ENCODE measurements at regions not wholly inside any gene's neighbourhood (a gene's known extent, or its start where the extent isn't known, plus 50 kb on each side); places are given as distances from the start of the nearest gene placed in this dataset.

- TF ChIP-seq CTCF (IDR thresholded peaks at IDR 0.05; ENCODE audit: unreplicated experiment): no peak
- no peak overlapping the region for H3K27ac Mint-ChIP-seq
- H3K9me3 Mint-ChIP-seq (ENCODE audit: low read depth): peaks cover 4% of the 10 kb centered on the region
- no peaks in the 10 kb centered on the region for H3K27me3 Mint-ChIP-seq
- DNase-seq (ENCODE audit: low spot score, unreplicated experiment): no peak
- peaks cover 6% of the 10 kb centered on the region for H3K4me1 Mint-ChIP-seq (ENCODE audit: low read depth)
- H3K36me3 Mint-ChIP-seq (ENCODE audit: insufficient read depth): no peaks in the 10 kb centered on the region
- H3K4me3 Mint-ChIP-seq (ENCODE audit: low read depth): no peak overlapping the region
Measured at GRCh38 chr7:117942780-117943179, 69.5 kb upstream of the CTTNBP2 start.

- H3K9me3 Mint-ChIP-seq (ENCODE audit: low read depth): peaks cover 4% of the 10 kb centered on the region
- H3K27me3 Mint-ChIP-seq: no peaks in the 10 kb centered on the region
- H3K4me3 Mint-ChIP-seq (ENCODE audit: low read depth): no peak overlapping the region
- H3K36me3 Mint-ChIP-seq (ENCODE audit: insufficient read depth): no peaks in the 10 kb centered on the region
- no peak overlapping the region for H3K27ac Mint-ChIP-seq
- no peak for DNase-seq (ENCODE audit: low spot score, unreplicated experiment)
- no peak for TF ChIP-seq CTCF (IDR thresholded peaks at IDR 0.05; ENCODE audit: unreplicated experiment)
- H3K4me1 Mint-ChIP-seq (ENCODE audit: low read depth): no peaks in the 10 kb centered on the region
Measured at GRCh38 chr7:117944886-117945285, 71.6 kb upstream of the CTTNBP2 start.

GRCh38 chr7:117946151-117946633 lies 73.0 kb upstream of the CTTNBP2 start:
- Mint-ChIP-seq H3K36me3 (ENCODE audit: insufficient read depth) (no peaks in the 10 kb centered on the region), H3K27me3 (no peaks in the 10 kb centered on the region), H3K4me1 (ENCODE audit: low read depth) (peaks cover 2% of the 10 kb centered on the region), H3K9me3 (ENCODE audit: low read depth) (peaks cover 4% of the 10 kb centered on the region), H3K27ac (no peak overlapping the region), H3K4me3 (ENCODE audit: low read depth) (no peak overlapping the region)
- TF ChIP-seq CTCF (IDR thresholded peaks at IDR 0.05; ENCODE audit: unreplicated experiment): no peak
- DNase-seq (ENCODE audit: low spot score, unreplicated experiment): no peak

GRCh38 chr7:117949232-117949631 lies 76.0 kb upstream of the CTTNBP2 start:
- peaks cover 17% of the 10 kb centered on the region for H3K4me1 Mint-ChIP-seq (ENCODE audit: low read depth)

GRCh38 chr7:117950601-117951260 lies 77.5 kb upstream of the CTTNBP2 start:
- no peak for DNase-seq (ENCODE audit: low spot score, unreplicated experiment)
- Mint-ChIP-seq H3K27ac (peak overlapping the region; percentile 71), H3K36me3 (ENCODE audit: insufficient read depth) (no peaks in the 10 kb centered on the region), H3K9me3 (ENCODE audit: low read depth) (peaks cover 5% of the 10 kb centered on the region), H3K4me3 (ENCODE audit: low read depth) (no peak overlapping the region), H3K4me1 (ENCODE audit: low read depth) (peaks cover 17% of the 10 kb centered on the region), H3K27me3 (no peaks in the 10 kb centered on the region)
- TF ChIP-seq CTCF (IDR thresholded peaks at IDR 0.05; ENCODE audit: unreplicated experiment): no peak

More at GRCh38 chr7:117949232-117949631, 76.0 kb upstream of the CTTNBP2 start:
- no peak for TF ChIP-seq CTCF (IDR thresholded peaks at IDR 0.05; ENCODE audit: unreplicated experiment)
- H3K36me3 Mint-ChIP-seq (ENCODE audit: insufficient read depth): no peaks in the 10 kb centered on the region
- DNase-seq (ENCODE audit: low spot score, unreplicated experiment): no peak
- peaks cover 5% of the 10 kb centered on the region for H3K9me3 Mint-ChIP-seq (ENCODE audit: low read depth)
- no peaks in the 10 kb centered on the region for H3K27me3 Mint-ChIP-seq
- no peak overlapping the region for H3K27ac Mint-ChIP-seq
- no peak overlapping the region for H3K4me3 Mint-ChIP-seq (ENCODE audit: low read depth)

Measured in progenitor cell of endocrine pancreas (in vitro differentiated cells).